ENCODE measurements at regions not wholly inside any gene's neighbourhood (a gene's known extent, or its start where the extent isn't known, plus 50 kb on each side); places are given as distances from the start of the nearest gene placed in this dataset.

DNA sequence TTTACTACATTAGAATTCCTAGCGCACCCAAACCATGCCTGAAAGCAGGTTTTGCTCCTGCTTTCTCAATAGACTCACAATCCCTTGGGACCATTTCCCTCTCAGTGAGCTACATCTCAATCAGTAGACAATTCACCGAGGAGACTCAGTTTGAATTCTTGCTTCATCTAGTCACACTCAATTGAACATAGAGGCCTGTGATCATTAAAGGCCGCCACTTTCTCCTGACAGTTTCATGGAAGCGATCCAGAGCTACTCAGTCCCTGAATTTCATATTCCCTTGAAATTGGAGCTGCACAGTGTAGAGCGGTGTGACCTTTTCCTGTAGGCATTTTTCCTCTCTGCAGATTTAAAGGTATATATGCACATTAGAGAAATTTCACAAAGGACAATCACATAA, 193.9 kb upstream of the SPOCK3 start:
- Histone ChIP-seq H4K8ac (ENCODE audit: extremely low read depth, insufficient read depth, low read length) (no peak overlapping the region), H2BK120ac (replicated peaks; ENCODE audit: low read depth, low read length) (no peak overlapping the region), H3K4ac (replicated peaks; ENCODE audit: insufficient read length, low read depth, low read length) (no peak overlapping the region), H3K27ac (ENCODE audit: low read depth, low read length) (no peak overlapping the region), H3K23ac (ENCODE audit: insufficient read length) (no peak overlapping the region), H4K20me1 (replicated peaks in 1 of 2; ENCODE audit: control insufficient read depth in 1 of 2, insufficient read depth in 2 of 2, low read length in 2 of 2) (peaks cover 0 to 3% of the 10 kb centered on the region in 2 experiments), H3K14ac (ENCODE audit: insufficient read length) (no peak overlapping the region), H2AK5ac (ENCODE audit: low read depth, low read length) (no peak overlapping the region), H4K91ac (replicated peaks; ENCODE audit: insufficient read length, low read length) (no peak overlapping the region), H3K4me2 (ENCODE audit: insufficient read depth in 1 of 2, low read depth in 2 of 2, low read length in 2 of 2) (no peak overlapping the region), H3K4me3 (ENCODE audit: extremely low read depth in 1 of 4, insufficient read depth in 2 of 4, low read depth in 3 of 4, low read length in 4 of 4) (no peak overlapping the region), H3K56ac (replicated peaks; ENCODE audit: insufficient read length, low read depth, low read length) (no peak overlapping the region), H3K9me3 (ENCODE audit: insufficient read depth in 2 of 2, low read depth in 1 of 2, low read length in 1 of 2) (0 out of 4 replicates have a peak, but pooled peaks cover 0 to 2% of the 10 kb centered on the region in 2 experiments), H3K79me1 (ENCODE audit: low read depth, low read length) (no peaks in the 10 kb centered on the region), H3K18ac (ENCODE audit: extremely low read depth, low read length) (no peak overlapping the region), H2BK20ac (ENCODE audit: low read length) (no peak overlapping the region), H2BK12ac (ENCODE audit: low read depth, low read length) (no peak overlapping the region), H3K36me3 (ENCODE audit: control insufficient read depth in 2 of 4, insufficient read depth in 4 of 4, low read length in 3 of 4) (no peaks in the 10 kb centered on the region), H3K4me1 (replicated peaks in 1 of 4; ENCODE audit: control insufficient read depth in 3 of 4, insufficient read depth in 4 of 4, low read length in 3 of 4) (no peaks in the 10 kb centered on the region), H2AFZ (ENCODE audit: low read length) (no peak overlapping the region), H3K27me3 (replicated peaks in 1 of 4; ENCODE audit: control insufficient read depth in 3 of 4, extremely low read depth in 1 of 4, insufficient read depth in 3 of 4, low read length in 3 of 4) (no peaks in the 10 kb centered on the region), H3K79me2 (ENCODE audit: control insufficient read depth in 1 of 2, insufficient read depth in 2 of 2, low read length in 2 of 2) (no peaks in the 10 kb centered on the region), H2BK5ac (ENCODE audit: low read depth, low read length) (no peak overlapping the region), H3K23me2 (ENCODE audit: low read depth, low read length) (no peaks in the 10 kb centered on the region), H3K9ac (replicated peaks in 1 of 4; ENCODE audit: extremely low read depth in 1 of 4, low read depth in 3 of 4, low read length in 3 of 4) (no peak overlapping the region), H4K5ac (ENCODE audit: insufficient read length, low read depth, low read length) (no peak overlapping the region), H2BK15ac (ENCODE audit: low read length) (no peak overlapping the region)
- TF ChIP-seq SIRT6 (IDR thresholded peaks at IDR 0.05; ENCODE audit: low read length): no peak
- no peak for TF ChIP-seq POLR2A (IDR thresholded peaks at IDR 0.05; ENCODE audit: control extremely low read depth in 1 of 2, low read depth in 2 of 2, low read length in 2 of 2)
- no peak for TF ChIP-seq JUND (IDR thresholded peaks at IDR 0.05; ENCODE audit: low read length)
- no peak for TF ChIP-seq CHD1 (IDR thresholded peaks at IDR 0.05; ENCODE audit: low read depth, low read length)
- no peak for TF ChIP-seq BACH1 (IDR thresholded peaks at IDR 0.05; ENCODE audit: low read length)
- 77% methylated on average over 5 of the region's 5 CpGs; no CpG with 5 or more reads in 1 of the 2 experiments for WGBS, 2 experiments (ENCODE audit: extremely low coverage in 1 of 2, insufficient coverage in 1 of 2, insufficient read length in 1 of 2, insufficient replicate concordance in 2 of 2, low coverage in 1 of 2, low lambda C conversion rate in 2 of 2, missing lambda C conversion rate in 1 of 2)
- FAIRE-seq (no peak), DNase-seq (ENCODE audit: low read depth in 1 of 2, low spot score in 2 of 2) (no peak)
- ChIA-PET CTCF (ENCODE audit: partially characterized antibody) (interaction anchor here (0.6 to 1.2 kb wide), 3 partner anchors 11 to 916 kb away, joined by 3 to 4 read pairs (median 3); no protein-coding TSS in a partner anchor), POLR2A (ENCODE audit: partially characterized antibody) (no interaction called here)
